ENCODE measurements at regions not wholly inside any gene's neighbourhood (a gene's known extent, or its start where the extent isn't known, plus 50 kb on each side); places are given as distances from the start of the nearest gene placed in this dataset.

GRCh38 chr11:25214535-25215176 is 717.8 kb downstream of the LUZP2 start:
- no peak for DNase-seq
- TF ChIP-seq EZH2 (IDR thresholded peaks at IDR 0.05; ENCODE audit: insufficient read depth, poor library complexity, severe bottlenecking) (no peak), EZH2phosphoT487 (IDR thresholded peaks at IDR 0.05; ENCODE audit: insufficient read depth, low read depth) (no peak)
- no peaks in the 10 kb centered on the region for H3K27me3 ChIP-seq (replicated peaks; ENCODE audit: insufficient read depth)
- H3K4me1 ChIP-seq (ENCODE audit: insufficient read depth) = no peaks in the 10 kb centered on the region
- H2AFZ ChIP-seq = no peak overlapping the region
- no peak overlapping the region for H3K4me3 ChIP-seq
- in situ Hi-C loops (cut with MboI) = no loop called here
- H4K20me1 ChIP-seq (ENCODE audit: insufficient read depth) = no peaks in the 10 kb centered on the region
- H3K4me2 ChIP-seq (ENCODE audit: unreplicated experiment) = no peak overlapping the region
- H3K27ac ChIP-seq = no peak overlapping the region
- no peaks in the 10 kb centered on the region for H3F3A ChIP-seq (ENCODE audit: insufficient read depth)
- H3K9me3 ChIP-seq (ENCODE audit: low read depth) = no peaks in the 10 kb centered on the region
- no peaks in the 10 kb centered on the region for H3K36me3 ChIP-seq (ENCODE audit: low read depth)
- no peaks in the 10 kb centered on the region for H3K9me2 ChIP-seq (ENCODE audit: insufficient read depth)
- no peaks in the 10 kb centered on the region for H3K79me2 ChIP-seq (ENCODE audit: insufficient read depth)
- no peak overlapping the region for H3K9ac ChIP-seq
- 15 to 31% methylated on average over 2 of the region's 2 CpGs for WGBS, 2 experiments (ENCODE audit: low coverage in 1 of 2, low lambda C conversion rate in 2 of 2, missing lambda C conversion rate in 2 of 2)

DNA sequence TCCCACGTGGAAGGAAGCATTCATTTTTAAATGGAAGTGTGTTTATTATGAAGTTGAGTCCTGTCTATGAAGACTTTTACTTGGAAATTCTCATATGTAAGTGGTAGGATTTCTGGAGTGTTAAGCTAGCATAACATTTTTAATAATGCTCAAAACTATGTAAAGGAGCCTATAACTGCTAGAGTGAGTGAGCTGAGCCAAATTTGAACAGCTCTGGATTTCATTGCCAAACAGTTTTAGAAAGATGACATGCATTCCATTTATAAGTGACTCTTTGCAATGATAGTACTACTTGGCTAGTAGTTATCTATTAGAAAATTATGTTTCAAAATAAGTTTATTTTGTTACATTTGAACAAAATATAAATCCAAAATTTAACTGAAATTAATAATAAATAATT is 721.2 kb downstream of the LUZP2 start:
- DNase-seq = no peak
- Histone ChIP-seq H3K27ac (no peak overlapping the region), H4K20me1 (ENCODE audit: insufficient read depth) (no peaks in the 10 kb centered on the region), H3K36me3 (ENCODE audit: low read depth) (no peaks in the 10 kb centered on the region), H3K9me3 (ENCODE audit: low read depth) (no peaks in the 10 kb centered on the region), H3K9ac (no peak overlapping the region), H3F3A (ENCODE audit: insufficient read depth) (no peaks in the 10 kb centered on the region), H3K9me2 (ENCODE audit: insufficient read depth) (no peaks in the 10 kb centered on the region), H3K4me1 (ENCODE audit: insufficient read depth) (no peaks in the 10 kb centered on the region), H3K79me2 (ENCODE audit: insufficient read depth) (no peaks in the 10 kb centered on the region), H2AFZ (no peak overlapping the region), H3K4me2 (ENCODE audit: unreplicated experiment) (no peak overlapping the region), H3K27me3 (replicated peaks; ENCODE audit: insufficient read depth) (no peaks in the 10 kb centered on the region), H3K4me3 (no peak overlapping the region)
- no peak for TF ChIP-seq EZH2phosphoT487 (IDR thresholded peaks at IDR 0.05; ENCODE audit: insufficient read depth, low read depth)
- TF ChIP-seq EZH2 (IDR thresholded peaks at IDR 0.05; ENCODE audit: insufficient read depth, poor library complexity, severe bottlenecking) = no peak
- in situ Hi-C loops (cut with MboI) = no loop called here
- 11 to 17% methylated on average over 1 of the region's 1 CpG for WGBS, 2 experiments (ENCODE audit: low coverage in 1 of 2, low lambda C conversion rate in 2 of 2, missing lambda C conversion rate in 2 of 2)

GRCh38 chr11:25225078-25225477 is 728.2 kb downstream of the LUZP2 start:
- no peak overlapping the region for H3K9ac ChIP-seq
- H3K27ac ChIP-seq = no peak overlapping the region
- no peaks in the 10 kb centered on the region for H3K9me2 ChIP-seq (ENCODE audit: insufficient read depth)
- 42 to 55% methylated on average over 3 of the region's 3 CpGs for WGBS, 2 experiments (ENCODE audit: low coverage in 1 of 2, low lambda C conversion rate in 2 of 2, missing lambda C conversion rate in 2 of 2)
- no peaks in the 10 kb centered on the region for H4K20me1 ChIP-seq (ENCODE audit: insufficient read depth)
- no peak overlapping the region for H2AFZ ChIP-seq
- no peak overlapping the region for H3K4me2 ChIP-seq (ENCODE audit: unreplicated experiment)
- H3K79me2 ChIP-seq (ENCODE audit: insufficient read depth) = no peaks in the 10 kb centered on the region
- DNase-seq = no peak
- H3K36me3 ChIP-seq (ENCODE audit: low read depth) = no peaks in the 10 kb centered on the region
- in situ Hi-C loops (cut with MboI) = no loop called here
- H3K9me3 ChIP-seq (ENCODE audit: low read depth) = no peaks in the 10 kb centered on the region
- TF ChIP-seq EZH2phosphoT487 (IDR thresholded peaks at IDR 0.05; ENCODE audit: insufficient read depth, low read depth) (no peak), EZH2 (IDR thresholded peaks at IDR 0.05; ENCODE audit: insufficient read depth, poor library complexity, severe bottlenecking) (no peak)
- no peaks in the 10 kb centered on the region for H3K4me1 ChIP-seq (ENCODE audit: insufficient read depth)
- no peaks in the 10 kb centered on the region for H3F3A ChIP-seq (ENCODE audit: insufficient read depth)
- no peak overlapping the region for H3K4me3 ChIP-seq
- H3K27me3 ChIP-seq (replicated peaks; ENCODE audit: insufficient read depth) = no peaks in the 10 kb centered on the region

GRCh38 chr11:25242928-25243327 is 746.1 kb downstream of the LUZP2 start:
- Histone ChIP-seq H3K36me3 (ENCODE audit: low read depth) (no peaks in the 10 kb centered on the region), H3K4me3 (no peak overlapping the region), H2AFZ (no peak overlapping the region), H3K79me2 (ENCODE audit: insufficient read depth) (no peaks in the 10 kb centered on the region), H3K4me1 (ENCODE audit: insufficient read depth) (no peaks in the 10 kb centered on the region), H3K9me3 (ENCODE audit: low read depth) (no peaks in the 10 kb centered on the region), H3K27me3 (replicated peaks; ENCODE audit: insufficient read depth) (no peaks in the 10 kb centered on the region), H3K9me2 (ENCODE audit: insufficient read depth) (no peaks in the 10 kb centered on the region), H3F3A (ENCODE audit: insufficient read depth) (no peaks in the 10 kb centered on the region), H3K4me2 (ENCODE audit: unreplicated experiment) (no peak overlapping the region), H3K9ac (no peak overlapping the region), H4K20me1 (ENCODE audit: insufficient read depth) (no peaks in the 10 kb centered on the region), H3K27ac (no peak overlapping the region)
- in situ Hi-C loops (cut with MboI) = no loop called here
- DNase-seq = no peak
- no peak for TF ChIP-seq EZH2 (IDR thresholded peaks at IDR 0.05; ENCODE audit: insufficient read depth, poor library complexity, severe bottlenecking)
- no peak for TF ChIP-seq EZH2phosphoT487 (IDR thresholded peaks at IDR 0.05; ENCODE audit: insufficient read depth, low read depth)

DNA sequence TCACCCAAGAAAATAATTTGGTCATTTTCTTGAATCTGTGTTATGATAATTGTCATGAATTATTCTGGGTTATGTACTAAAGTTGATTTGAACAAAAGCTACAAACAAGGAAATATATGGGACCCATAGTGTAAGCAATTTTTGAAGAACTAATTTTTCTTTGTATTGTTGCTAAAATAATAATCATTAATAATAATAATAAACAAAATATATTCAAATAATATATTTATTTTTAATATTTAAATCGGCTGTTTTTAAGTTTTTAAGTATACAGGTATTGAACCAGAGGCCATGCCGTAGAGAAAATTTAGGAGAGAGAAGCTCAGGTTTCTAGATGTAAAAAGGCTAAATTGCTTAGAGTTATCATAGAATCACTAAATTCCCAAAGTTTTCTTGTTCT is 747.3 kb downstream of the LUZP2 start:
- no peaks in the 10 kb centered on the region for H3K79me2 ChIP-seq (ENCODE audit: insufficient read depth)
- no peak overlapping the region for H3K9ac ChIP-seq
- H3K9me2 ChIP-seq (ENCODE audit: insufficient read depth) = no peaks in the 10 kb centered on the region
- H3F3A ChIP-seq (ENCODE audit: insufficient read depth) = no peaks in the 10 kb centered on the region
- H4K20me1 ChIP-seq (ENCODE audit: insufficient read depth) = no peaks in the 10 kb centered on the region
- H3K27me3 ChIP-seq (replicated peaks; ENCODE audit: insufficient read depth) = no peaks in the 10 kb centered on the region
- DNase-seq = no peak
- H3K4me3 ChIP-seq = no peak overlapping the region
- H3K4me2 ChIP-seq (ENCODE audit: unreplicated experiment) = no peak overlapping the region
- no peaks in the 10 kb centered on the region for H3K36me3 ChIP-seq (ENCODE audit: low read depth)
- no peak for TF ChIP-seq EZH2phosphoT487 (IDR thresholded peaks at IDR 0.05; ENCODE audit: insufficient read depth, low read depth)
- TF ChIP-seq EZH2 (IDR thresholded peaks at IDR 0.05; ENCODE audit: insufficient read depth, poor library complexity, severe bottlenecking) = no peak
- no peak overlapping the region for H2AFZ ChIP-seq
- no peaks in the 10 kb centered on the region for H3K4me1 ChIP-seq (ENCODE audit: insufficient read depth)
- 24 to 26% methylated on average over 2 of the region's 2 CpGs for WGBS, 2 experiments (ENCODE audit: low coverage in 1 of 2, low lambda C conversion rate in 2 of 2, missing lambda C conversion rate in 2 of 2)
- in situ Hi-C loops (cut with MboI) = no loop called here
- H3K27ac ChIP-seq = no peak overlapping the region
- no peaks in the 10 kb centered on the region for H3K9me3 ChIP-seq (ENCODE audit: low read depth)

All from GM23248 (cell line).